Fibroblast of lung (primary cell): ENCODE measurements at regions not wholly inside any gene's neighbourhood (a gene's known extent, or its start where the extent isn't known, plus 50 kb on each side); places are given as distances from the start of the nearest gene placed in this dataset.

Source experiments
- DNase-seq, 2 donors: peaks; one replicate each; pipeline versions ENCODE4 v3.0.0 to v3.0.0-alpha.2; 2010; ENCODE audit warnings: low read depth in 2 of 2
- H2AFZ ChIP-seq: 2 replicates; pipeline ENCODE4 v1.5.1; 2012; ENCODE audit warnings: low read length, control low read depth, inconsistent platforms
- H3K27ac ChIP-seq: 2 replicates; pipeline ENCODE4 v1.5.1; 2011; ENCODE audit warnings: low read length, control low read depth; ENCODE audit not compliant: insufficient read depth
- H3K27me3 ChIP-seq: 2 replicates; pipeline ENCODE4 v1.5.1; 2011; ENCODE audit warnings: mild to moderate bottlenecking, low read length; ENCODE audit not compliant: control insufficient read depth, insufficient read depth
- H3K36me3 ChIP-seq: 2 replicates; pipeline ENCODE4 v1.5.1; 2011; ENCODE audit warnings: low read length; ENCODE audit not compliant: control insufficient read depth, insufficient read depth
- H3K4me1 ChIP-seq: 2 replicates; pipeline ENCODE4 v1.5.1; 2011; ENCODE audit warnings: low read length; ENCODE audit not compliant: control insufficient read depth, insufficient read depth; ENCODE audit errors: extremely low read depth
- H3K4me2 ChIP-seq: 2 replicates; pipeline ENCODE4 v1.5.1; 2011; ENCODE audit warnings: low read length, control low read depth; ENCODE audit not compliant: insufficient read depth; ENCODE audit errors: extremely low read depth
- H3K4me3 ChIP-seq, 4 experiments: fragments of 200-600 bp in 1 of 4; sonication (generic) in 1 of 4; replicated peaks in 1 of 4; 2 replicates each; pipeline ENCODE4 v1.5.1; 2011 to 2016; ENCODE audit warnings: low read length in 4 of 4, low read depth in 3 of 4, mild to moderate bottlenecking in 3 of 4, control low read depth in 2 of 4, inconsistent platforms in 1 of 4, mixed read lengths in 1 of 4; ENCODE audit not compliant: insufficient read depth in 1 of 4; ENCODE audit errors: control extremely low read depth in 1 of 4
- H3K79me2 ChIP-seq: 2 replicates; pipeline ENCODE4 v1.5.1; 2012; ENCODE audit warnings: mild to moderate bottlenecking, low read length, inconsistent platforms; ENCODE audit not compliant: control insufficient read depth, insufficient read depth
- H3K9ac ChIP-seq: 2 replicates; pipeline ENCODE4 v1.5.1; 2011; ENCODE audit warnings: mild to moderate bottlenecking, low read length, control low read depth; ENCODE audit not compliant: insufficient read depth
- H3K9me3 ChIP-seq: 2 replicates; pipeline ENCODE4 v1.5.1; 2012; ENCODE audit warnings: low read depth, low read length; ENCODE audit not compliant: control insufficient read depth, insufficient read depth
- H4K20me1 ChIP-seq: 2 replicates; pipeline ENCODE4 v1.5.1; 2011; ENCODE audit warnings: low read length; ENCODE audit not compliant: control insufficient read depth, insufficient read depth; ENCODE audit errors: extremely low read depth
- EZH2 ChIP-seq: IDR thresholded peaks from 2 replicates; pipeline ENCODE4 v1.5.1; 2012; ENCODE audit warnings: low read length, control low read depth, mild to moderate bottlenecking; ENCODE audit errors: missing control alignments
- TF ChIP-seq, protein P1 (sequence below), 2 donors: IDR thresholded peaks in 1 of 2; conservative IDR thresholded peaks in 1 of 2; 1 replicate in 1 of 2; 2 replicates in 1 of 2; pipeline ENCODE4 v1.5.1; 2011 to 2012; ENCODE audit warnings: low read length in 2 of 2, control low read depth in 1 of 2, inconsistent platforms in 1 of 2, low read depth in 1 of 2, mild to moderate bottlenecking in 1 of 2

DNA sequence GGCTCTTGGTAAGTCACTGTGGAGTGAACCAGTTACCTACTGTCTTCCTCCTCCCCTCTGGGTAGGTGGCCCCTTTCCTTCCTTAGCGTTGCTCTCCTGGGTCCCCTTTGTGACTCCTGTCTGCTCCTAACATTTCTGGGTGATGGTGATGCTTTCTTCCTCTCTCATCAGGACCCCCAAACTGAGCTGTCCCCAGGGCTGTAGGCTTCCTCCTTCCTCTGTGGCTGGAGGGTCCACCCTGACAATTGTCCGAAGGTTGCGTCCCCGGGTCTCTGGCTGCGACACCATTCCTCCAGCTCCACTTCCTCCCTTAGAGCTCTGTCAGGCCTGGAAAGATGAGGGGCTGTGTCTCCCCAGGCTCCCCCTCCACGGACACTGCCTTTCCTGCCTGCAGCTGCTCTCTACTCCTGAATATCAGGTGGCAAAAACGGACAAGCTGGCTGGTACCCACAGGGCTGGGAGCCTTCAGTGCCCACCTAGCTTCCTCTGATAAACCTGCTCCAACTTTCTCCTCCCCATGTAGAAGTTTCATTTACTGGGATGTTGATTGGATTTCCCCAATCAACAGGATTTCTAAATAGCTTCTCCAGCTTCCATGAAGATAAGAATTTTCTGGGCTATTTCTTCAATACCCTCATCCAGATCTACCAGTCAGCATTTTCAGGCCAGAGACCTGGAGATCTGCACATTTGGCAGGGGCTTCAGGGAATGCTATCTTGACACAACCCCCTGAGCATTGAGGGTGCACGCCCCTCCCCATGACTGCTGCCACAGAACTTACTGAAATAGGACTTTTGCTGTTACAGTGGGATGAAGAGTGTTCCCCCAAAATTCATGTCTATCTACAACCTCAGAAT is 506.5 kb downstream of the TCERG1L start:
- no peak overlapping the region for H3K4me2 ChIP-seq
- no peak overlapping the region for H3K9ac ChIP-seq
- no peaks in the 10 kb centered on the region for H3K27me3 ChIP-seq
- no peaks in the 10 kb centered on the region for H3K4me1 ChIP-seq
- no peak overlapping the region for H3K4me3 ChIP-seq
- no peak for DNase-seq
- H4K20me1 ChIP-seq = no peaks in the 10 kb centered on the region
- H3K9me3 ChIP-seq = no peaks in the 10 kb centered on the region
- H3K27ac ChIP-seq = no peak overlapping the region
- no peaks in the 10 kb centered on the region for H3K79me2 ChIP-seq
- no peak for TF ChIP-seq EZH2
- TF ChIP-seq, protein P1, sequence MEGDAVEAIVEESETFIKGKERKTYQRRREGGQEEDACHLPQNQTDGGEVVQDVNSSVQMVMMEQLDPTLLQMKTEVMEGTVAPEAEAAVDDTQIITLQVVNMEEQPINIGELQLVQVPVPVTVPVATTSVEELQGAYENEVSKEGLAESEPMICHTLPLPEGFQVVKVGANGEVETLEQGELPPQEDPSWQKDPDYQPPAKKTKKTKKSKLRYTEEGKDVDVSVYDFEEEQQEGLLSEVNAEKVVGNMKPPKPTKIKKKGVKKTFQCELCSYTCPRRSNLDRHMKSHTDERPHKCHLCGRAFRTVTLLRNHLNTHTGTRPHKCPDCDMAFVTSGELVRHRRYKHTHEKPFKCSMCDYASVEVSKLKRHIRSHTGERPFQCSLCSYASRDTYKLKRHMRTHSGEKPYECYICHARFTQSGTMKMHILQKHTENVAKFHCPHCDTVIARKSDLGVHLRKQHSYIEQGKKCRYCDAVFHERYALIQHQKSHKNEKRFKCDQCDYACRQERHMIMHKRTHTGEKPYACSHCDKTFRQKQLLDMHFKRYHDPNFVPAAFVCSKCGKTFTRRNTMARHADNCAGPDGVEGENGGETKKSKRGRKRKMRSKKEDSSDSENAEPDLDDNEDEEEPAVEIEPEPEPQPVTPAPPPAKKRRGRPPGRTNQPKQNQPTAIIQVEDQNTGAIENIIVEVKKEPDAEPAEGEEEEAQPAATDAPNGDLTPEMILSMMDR (conservative IDR thresholded peaks at IDR 0.05 in 1 of 2, IDR thresholded peaks at IDR 0.05 in 1 of 2; ENCODE audit: low read depth in 1 of 2, low read length in 2 of 2) = no peak
- H3K36me3 ChIP-seq = no peaks in the 10 kb centered on the region
- no peak overlapping the region for H2AFZ ChIP-seq

DNA sequence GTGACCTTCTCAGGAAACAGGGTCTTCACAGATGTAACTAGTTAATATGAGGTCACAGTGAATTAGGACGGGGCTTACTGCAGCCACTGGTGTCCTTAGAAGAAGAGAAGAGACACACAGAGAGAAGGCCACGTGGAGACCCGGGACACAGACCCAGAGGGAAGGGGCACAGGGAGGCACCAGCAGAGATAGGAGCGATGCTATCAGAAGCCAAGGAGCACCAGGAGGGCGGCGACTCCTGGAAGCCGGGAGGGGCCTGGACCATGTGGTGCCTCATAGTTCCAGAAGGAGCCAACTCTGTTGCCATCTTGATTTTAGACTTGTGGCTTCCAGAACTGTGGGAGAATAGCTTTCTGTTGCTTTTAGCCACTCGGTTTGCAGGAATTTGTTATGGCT is 505.9 kb downstream of the TCERG1L start:
- H3K79me2 ChIP-seq = no peaks in the 10 kb centered on the region
- no peak overlapping the region for H3K4me3 ChIP-seq
- H3K9ac ChIP-seq = no peak overlapping the region
- H3K4me1 ChIP-seq = no peaks in the 10 kb centered on the region
- H3K36me3 ChIP-seq = no peaks in the 10 kb centered on the region
- H2AFZ ChIP-seq = no peak overlapping the region
- no peaks in the 10 kb centered on the region for H3K9me3 ChIP-seq
- DNase-seq = no peak
- no peaks in the 10 kb centered on the region for H3K27me3 ChIP-seq
- no peak overlapping the region for H3K27ac ChIP-seq
- no peak overlapping the region for H3K4me2 ChIP-seq
- TF ChIP-seq, protein P1 (conservative IDR thresholded peaks at IDR 0.05 in 1 of 2, IDR thresholded peaks at IDR 0.05 in 1 of 2; ENCODE audit: low read depth in 1 of 2, low read length in 2 of 2) = no peak
- TF ChIP-seq EZH2 = no peak
- no peaks in the 10 kb centered on the region for H4K20me1 ChIP-seq

DNA sequence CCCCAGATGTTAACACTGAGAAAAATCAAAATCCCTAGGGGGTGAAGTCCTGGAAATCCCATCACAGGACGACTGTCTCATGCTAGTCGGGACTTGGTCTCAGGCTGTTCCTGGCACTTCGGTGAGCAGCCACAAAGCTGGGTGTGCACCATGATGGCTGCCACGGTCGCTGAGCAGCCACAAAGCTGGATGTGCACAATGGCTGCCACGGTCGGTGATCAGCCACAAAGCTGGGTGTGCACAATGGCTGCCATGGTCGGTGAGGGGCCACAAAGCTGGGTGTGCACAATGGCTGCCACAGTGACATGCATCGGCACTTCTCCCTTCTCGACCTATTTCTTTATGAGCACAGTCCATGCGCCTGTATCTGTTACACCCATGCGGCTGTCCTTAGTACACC is 505.1 kb downstream of the TCERG1L start:
- Histone ChIP-seq H4K20me1 (no peaks in the 10 kb centered on the region), H3K9me3 (no peaks in the 10 kb centered on the region), H3K27ac (no peak overlapping the region), H3K4me2 (no peak overlapping the region), H3K79me2 (no peaks in the 10 kb centered on the region), H3K9ac (no peak overlapping the region), H2AFZ (no peak overlapping the region), H3K36me3 (no peaks in the 10 kb centered on the region), H3K4me1 (no peaks in the 10 kb centered on the region), H3K4me3 (no peak overlapping the region), H3K27me3 (no peaks in the 10 kb centered on the region)
- DNase-seq = no peak
- TF ChIP-seq, protein P1 (conservative IDR thresholded peaks at IDR 0.05 in 1 of 2, IDR thresholded peaks at IDR 0.05 in 1 of 2; ENCODE audit: low read depth in 1 of 2, low read length in 2 of 2) = no peak
- no peak for TF ChIP-seq EZH2
